ENCODE measurements at regions not wholly inside any gene's neighbourhood (a gene's known extent, or its start where the extent isn't known, plus 50 kb on each side); places are given as distances from the start of the nearest gene placed in this dataset.

- TF ChIP-seq CTCF (IDR thresholded peaks at IDR 0.05), result no peak
- no peak for TF ChIP-seq POLR2AphosphoS5 (IDR thresholded peaks at IDR 0.05; ENCODE audit: low read depth, low read length)
- TF ChIP-seq REST (IDR thresholded peaks at IDR 0.05; ENCODE audit: insufficient read depth in 1 of 2, low read depth in 2 of 2, low read length in 1 of 2), result no peak
Measured at GRCh38 chr10:107873007-107873406, 708.5 kb upstream of the SORCS1 start.

All from Panc1 (cell line).